ENCODE measurements at regions not wholly inside any gene's neighbourhood (a gene's known extent, or its start where the extent isn't known, plus 50 kb on each side); places are given as distances from the start of the nearest gene placed in this dataset.
"Not testable (repeated sequence)": the region's sequence is repeated elsewhere in the genome, so short reads cannot be mapped to it uniquely, and the experiment has no call there.

GRCh38 chrX:87896057-87896456 is 378.5 kb downstream of the KLHL4 start:
- Histone ChIP-seq H3K36me3 (no peaks in the 10 kb centered on the region), H3K9me3 (no peaks in the 10 kb centered on the region), H3K27me3 (no peaks in the 10 kb centered on the region), H3K4me3 (no peak overlapping the region)
- DNase-seq, result no peak

GRCh38 chrX:87900320-87900908 is 382.8 kb downstream of the KLHL4 start:
- Histone ChIP-seq H3K27me3 (no peaks in the 10 kb centered on the region), H3K4me3 (no peak overlapping the region), H3K36me3 (no peaks in the 10 kb centered on the region), H3K9me3 (no peaks in the 10 kb centered on the region)
- peak; percentile 1 for DNase-seq

GRCh38 chrX:87901060-87901459 is 383.5 kb downstream of the KLHL4 start:
- no peaks in the 10 kb centered on the region for H3K27me3 ChIP-seq
- H3K9me3 ChIP-seq, result no peaks in the 10 kb centered on the region
- no peak overlapping the region for H3K4me3 ChIP-seq
- DNase-seq, result no peak
- H3K36me3 ChIP-seq, result no peaks in the 10 kb centered on the region

- Histone ChIP-seq H3K4me3 (no peak overlapping the region), H3K9me3 (no peaks in the 10 kb centered on the region), H3K36me3 (no peaks in the 10 kb centered on the region), H3K27me3 (no peaks in the 10 kb centered on the region)
- DNase-seq, result no peak
These were observed 397.1 kb downstream of the KLHL4 start for GRCh38 chrX:87914726-87915125.

- no peaks in the 10 kb centered on the region for H3K36me3 ChIP-seq
- no peaks in the 10 kb centered on the region for H3K27me3 ChIP-seq
- no peak for DNase-seq
- H3K9me3 ChIP-seq, result no peaks in the 10 kb centered on the region
- H3K4me3 ChIP-seq, result no peak overlapping the region
These were observed 407.0 kb downstream of the KLHL4 start for GRCh38 chrX:87924619-87925018.

- no peaks in the 10 kb centered on the region for H3K9me3 ChIP-seq
- H3K4me3 ChIP-seq, result no peak overlapping the region
- H3K27me3 ChIP-seq, result no peaks in the 10 kb centered on the region
- no peak for DNase-seq
- H3K36me3 ChIP-seq, result no peaks in the 10 kb centered on the region
These were observed 424.2 kb downstream of the KLHL4 start for GRCh38 chrX:87941841-87942240.

GRCh38 chrX:87961471-87961870 is 443.9 kb downstream of the KLHL4 start:
- H3K9me3 ChIP-seq, result no peaks in the 10 kb centered on the region

GRCh38 chrX:87968118-87968517 is 450.5 kb downstream of the KLHL4 start:
- no peak for DNase-seq

More at GRCh38 chrX:87961471-87961870, 443.9 kb downstream of the KLHL4 start:
- no peaks in the 10 kb centered on the region for H3K36me3 ChIP-seq
- no peaks in the 10 kb centered on the region for H3K27me3 ChIP-seq
- no peak overlapping the region for H3K4me3 ChIP-seq
- no peak for DNase-seq

GRCh38 chrX:87972121-87972520 is 454.5 kb downstream of the KLHL4 start:
- not testable (repeated sequence) for H3K4me3 ChIP-seq, DNase-seq, H3K27me3 ChIP-seq, H3K36me3 ChIP-seq, H3K9me3 ChIP-seq

More at GRCh38 chrX:87968118-87968517, 450.5 kb downstream of the KLHL4 start:
- Histone ChIP-seq H3K27me3 (no peaks in the 10 kb centered on the region), H3K4me3 (no peak overlapping the region), H3K9me3 (no peaks in the 10 kb centered on the region), H3K36me3 (no peaks in the 10 kb centered on the region)

GRCh38 chrX:87975365-87975764 is 457.8 kb downstream of the KLHL4 start:
- DNase-seq, result no peak
- Histone ChIP-seq H3K9me3 (no peaks in the 10 kb centered on the region), H3K4me3 (no peak overlapping the region), H3K27me3 (no peaks in the 10 kb centered on the region), H3K36me3 (no peaks in the 10 kb centered on the region)

GRCh38 chrX:88007873-88008272 is 490.3 kb downstream of the KLHL4 start:
- H3K4me3 ChIP-seq, DNase-seq, H3K27me3 ChIP-seq, H3K36me3 ChIP-seq, H3K9me3 ChIP-seq: not testable (repeated sequence)

GRCh38 chrX:88024022-88024421 is 506.4 kb downstream of the KLHL4 start:
- no peak for DNase-seq
- Histone ChIP-seq H3K9me3 (no peaks in the 10 kb centered on the region), H3K27me3 (no peaks in the 10 kb centered on the region), H3K4me3 (no peak overlapping the region), H3K36me3 (no peaks in the 10 kb centered on the region)

GRCh38 chrX:88072339-88073030 is 554.9 kb downstream of the KLHL4 start:
- no peak for DNase-seq
- H3K9me3 ChIP-seq, result no peaks in the 10 kb centered on the region
- H3K36me3 ChIP-seq, result no peaks in the 10 kb centered on the region
- no peak overlapping the region for H3K4me3 ChIP-seq
- H3K27me3 ChIP-seq, result no peaks in the 10 kb centered on the region

- H3K4me3 ChIP-seq, result no peak overlapping the region
- H3K9me3 ChIP-seq, result no peaks in the 10 kb centered on the region
- no peaks in the 10 kb centered on the region for H3K36me3 ChIP-seq
- H3K27me3 ChIP-seq, result no peaks in the 10 kb centered on the region
- no peak for DNase-seq
These were observed 584.4 kb downstream of the KLHL4 start for GRCh38 chrX:88101968-88102367.

- no peak for DNase-seq
- no peaks in the 10 kb centered on the region for H3K27me3 ChIP-seq
- H3K36me3 ChIP-seq, result no peaks in the 10 kb centered on the region
- H3K4me3 ChIP-seq, result no peak overlapping the region
- H3K9me3 ChIP-seq, result no peaks in the 10 kb centered on the region
These were observed 611.3 kb upstream of the CPXCR1 start for GRCh38 chrX:88135735-88136134.

- no peak for DNase-seq
- H3K9me3 ChIP-seq, result no peaks in the 10 kb centered on the region
- no peak overlapping the region for H3K4me3 ChIP-seq
- no peaks in the 10 kb centered on the region for H3K36me3 ChIP-seq
- H3K27me3 ChIP-seq, result no peaks in the 10 kb centered on the region
These were observed 610.7 kb upstream of the CPXCR1 start for GRCh38 chrX:88136328-88136727.

- Histone ChIP-seq H3K9me3 (no peaks in the 10 kb centered on the region), H3K4me3 (no peak overlapping the region), H3K27me3 (no peaks in the 10 kb centered on the region), H3K36me3 (no peaks in the 10 kb centered on the region)
- no peak for DNase-seq
These were observed 600.4 kb upstream of the CPXCR1 start for GRCh38 chrX:88146577-88146976.

GRCh38 chrX:88170553-88170952 is 576.5 kb upstream of the CPXCR1 start:
- Histone ChIP-seq H3K4me3 (no peak overlapping the region), H3K9me3 (no peaks in the 10 kb centered on the region), H3K27me3 (no peaks in the 10 kb centered on the region), H3K36me3 (no peaks in the 10 kb centered on the region)
- no peak for DNase-seq
